HepG2 (cell line): ENCODE measurements at regions not wholly inside any gene's neighbourhood (a gene's known extent, or its start where the extent isn't known, plus 50 kb on each side); places are given as distances from the start of the nearest gene placed in this dataset.

ENCODE experiments used
- ONECUT2 ChIP-seq: sonication (generic); formaldehyde crosslinking; IDR thresholded peaks from 2 replicates; pipeline ENCODE4 v1.4.0; 2020; ENCODE audit warnings: missing genetic modification reagents
- POLR2G ChIP-seq: fragments of 200-400 bp; formaldehyde crosslinking; IDR thresholded peaks from 2 replicates; pipeline ENCODE4 v1.6.1; 2018; ENCODE audit warnings: mild to moderate bottlenecking, low read depth, low read length, moderate library complexity
- SRY ChIP-seq: sonication (generic); formaldehyde crosslinking; IDR thresholded peaks from 2 replicates; pipeline ENCODE4 v1.8.0; 2022; ENCODE audit warnings: mild to moderate bottlenecking, missing genetic modification reagents
- TSC22D2 ChIP-seq: sonication (generic); formaldehyde crosslinking; IDR thresholded peaks from 2 replicates; pipeline ENCODE4 v1.5.1; 2020; ENCODE audit warnings: missing genetic modification reagents, mild to moderate bottlenecking, borderline replicate concordance
- ZNF180 ChIP-seq: sonication (generic); formaldehyde crosslinking; IDR thresholded peaks from 2 replicates; pipeline ENCODE4 v1.4.0; 2020; ENCODE audit warnings: low read depth, missing genetic modification reagents, borderline replicate concordance
- TF ChIP-seq, protein P1 (sequence below): sonication (generic); formaldehyde crosslinking; conservative IDR thresholded peaks from 2 replicates; pipeline ENCODE4 v1.8.1; 2023; ENCODE audit warnings: missing genetic modification reagents

DNA sequence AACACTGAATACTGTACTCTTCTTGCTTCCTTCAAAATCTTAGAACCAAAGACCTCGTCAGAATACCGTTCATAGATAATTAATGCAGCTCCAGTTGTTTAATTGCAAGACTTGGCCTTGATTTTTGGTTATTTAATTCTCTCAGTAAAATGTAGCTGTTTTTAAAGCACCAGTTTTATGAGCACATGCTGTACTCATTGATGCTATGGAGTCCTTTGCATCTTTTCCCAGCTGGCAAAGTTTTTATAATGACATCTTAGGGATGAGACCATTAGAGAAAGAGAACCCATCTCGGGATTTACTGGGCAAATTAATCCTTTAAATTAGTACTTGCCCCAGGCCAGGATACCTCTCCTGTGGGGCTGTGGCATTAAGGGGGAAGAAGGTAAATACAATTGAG, 199.3 kb downstream of the MEMO1 start:
- TF ChIP-seq, protein P1, sequence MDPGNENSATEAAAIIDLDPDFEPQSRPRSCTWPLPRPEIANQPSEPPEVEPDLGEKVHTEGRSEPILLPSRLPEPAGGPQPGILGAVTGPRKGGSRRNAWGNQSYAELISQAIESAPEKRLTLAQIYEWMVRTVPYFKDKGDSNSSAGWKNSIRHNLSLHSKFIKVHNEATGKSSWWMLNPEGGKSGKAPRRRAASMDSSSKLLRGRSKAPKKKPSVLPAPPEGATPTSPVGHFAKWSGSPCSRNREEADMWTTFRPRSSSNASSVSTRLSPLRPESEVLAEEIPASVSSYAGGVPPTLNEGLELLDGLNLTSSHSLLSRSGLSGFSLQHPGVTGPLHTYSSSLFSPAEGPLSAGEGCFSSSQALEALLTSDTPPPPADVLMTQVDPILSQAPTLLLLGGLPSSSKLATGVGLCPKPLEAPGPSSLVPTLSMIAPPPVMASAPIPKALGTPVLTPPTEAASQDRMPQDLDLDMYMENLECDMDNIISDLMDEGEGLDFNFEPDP (CRISPR knock-in tag): no peak
- TF ChIP-seq ZNF180: no peak
- no peak for TF ChIP-seq TSC22D2
- no peak for TF ChIP-seq ONECUT2 (CRISPR knock-in tag)
- TF ChIP-seq SRY (CRISPR knock-in tag): no peak
- TF ChIP-seq POLR2G: no peak
